ENCODE measurements at regions not wholly inside any gene's neighbourhood (a gene's known extent, or its start where the extent isn't known, plus 50 kb on each side); places are given as distances from the start of the nearest gene placed in this dataset.
"Not testable (repeated sequence)": the region's sequence is repeated elsewhere in the genome, so short reads cannot be mapped to it uniquely, and the experiment has no call there.

DNA sequence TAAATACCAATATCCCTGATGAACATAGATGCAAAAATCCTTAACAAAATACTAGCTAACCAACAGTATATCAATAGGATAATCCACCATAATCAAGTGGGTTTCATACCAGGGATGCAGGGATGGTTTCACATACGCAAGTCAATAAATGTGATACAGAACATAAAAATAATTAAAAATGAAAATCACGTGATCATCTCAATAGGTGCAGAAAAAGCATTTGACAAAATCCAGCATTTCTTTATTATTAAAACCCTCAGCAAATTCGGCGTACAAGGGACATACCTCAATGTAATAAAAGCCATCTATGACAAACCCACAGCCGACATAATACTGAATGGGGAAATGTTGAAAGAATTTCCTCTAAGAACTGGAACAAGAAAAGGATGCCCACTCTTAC, 793.5 kb downstream of the NR4A2 start:
- not testable (repeated sequence) for DNase-seq

DNA sequence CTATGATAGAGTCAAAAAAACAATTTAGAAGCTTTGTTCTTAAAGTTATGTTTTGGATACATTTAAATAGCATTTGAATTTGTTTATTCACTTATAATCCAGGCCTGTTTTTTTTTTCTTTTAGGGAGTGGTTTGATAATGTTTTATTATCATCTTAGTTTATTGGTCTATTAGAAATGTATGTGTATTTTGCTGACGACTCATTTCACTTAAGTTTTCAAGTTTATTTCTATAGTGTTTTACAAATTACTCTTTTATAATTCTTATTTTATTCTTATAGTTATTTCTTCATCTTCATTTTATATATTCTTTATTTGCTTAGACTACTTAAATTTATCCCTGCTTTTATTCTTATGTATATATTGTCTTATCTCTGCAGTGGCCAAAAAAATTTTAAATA, 804.5 kb downstream of the NR4A2 start:
- no peak for DNase-seq

DNA sequence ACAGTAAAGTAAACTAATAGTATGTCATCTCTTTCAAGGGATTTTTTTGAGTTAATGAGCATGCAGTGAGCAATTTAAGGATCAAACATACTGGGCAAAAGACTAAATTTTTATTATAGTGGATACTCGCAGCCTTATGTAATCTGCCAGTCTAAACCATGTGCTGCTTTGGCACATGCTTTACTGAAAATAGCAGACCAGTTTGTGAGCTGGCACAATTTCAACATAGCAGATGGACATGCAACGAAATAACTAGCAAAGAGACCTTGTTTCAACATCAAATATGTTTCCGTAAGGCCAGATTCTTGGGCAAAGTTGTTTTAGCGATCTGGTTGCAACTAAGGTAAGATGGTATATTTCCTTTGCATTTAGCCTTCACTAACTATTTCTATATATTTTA, 807.3 kb downstream of the NR4A2 start:
- DNase-seq, result no peak

DNA sequence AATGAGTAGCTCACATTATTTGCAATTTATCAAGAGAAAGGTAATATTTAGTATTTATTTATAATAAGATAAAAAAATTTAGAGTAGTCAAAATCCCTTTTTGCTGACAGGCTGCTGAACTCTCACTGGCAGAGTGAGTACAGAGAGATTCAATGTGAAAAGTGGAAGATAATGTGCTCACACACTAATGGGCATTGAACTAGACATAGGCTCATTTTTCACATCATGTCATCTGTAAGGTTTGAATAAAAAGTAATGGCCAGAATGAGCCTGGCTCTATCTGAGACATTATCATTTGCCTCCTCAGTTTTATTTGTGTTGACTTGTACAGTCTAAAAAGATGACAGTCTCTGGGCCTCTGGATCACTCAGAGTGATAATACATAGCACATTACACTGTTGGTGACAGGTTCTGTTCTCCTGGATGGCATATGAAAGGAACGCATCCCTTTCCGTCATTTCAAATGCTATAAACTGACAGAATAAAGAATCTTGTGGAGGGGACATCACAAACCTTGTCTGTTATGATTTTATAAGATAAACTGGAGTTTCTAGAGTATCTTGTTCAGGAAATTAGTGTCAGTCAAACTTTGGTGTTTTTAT, 812.9 kb downstream of the NR4A2 start:
- no peak for DNase-seq

DNA sequence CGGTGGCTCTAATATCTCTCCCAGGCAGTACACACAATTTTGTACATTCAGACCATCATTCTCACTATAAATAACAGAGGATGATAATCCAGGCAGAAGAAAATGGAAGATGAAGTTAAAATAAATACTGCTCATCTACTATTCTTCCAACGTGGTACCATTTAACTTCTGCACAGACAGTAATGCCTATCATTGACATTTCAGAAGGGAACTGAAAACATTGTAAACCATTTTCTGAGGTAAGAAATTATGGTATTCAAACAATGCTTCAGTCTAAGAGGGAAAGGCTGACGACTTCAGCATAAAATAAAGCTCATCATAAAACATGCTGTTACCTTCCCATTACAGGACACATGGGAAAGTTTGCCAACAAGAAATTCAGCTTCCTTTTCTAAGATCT, 814.4 kb downstream of the NR4A2 start:
- no peak for DNase-seq

DNA sequence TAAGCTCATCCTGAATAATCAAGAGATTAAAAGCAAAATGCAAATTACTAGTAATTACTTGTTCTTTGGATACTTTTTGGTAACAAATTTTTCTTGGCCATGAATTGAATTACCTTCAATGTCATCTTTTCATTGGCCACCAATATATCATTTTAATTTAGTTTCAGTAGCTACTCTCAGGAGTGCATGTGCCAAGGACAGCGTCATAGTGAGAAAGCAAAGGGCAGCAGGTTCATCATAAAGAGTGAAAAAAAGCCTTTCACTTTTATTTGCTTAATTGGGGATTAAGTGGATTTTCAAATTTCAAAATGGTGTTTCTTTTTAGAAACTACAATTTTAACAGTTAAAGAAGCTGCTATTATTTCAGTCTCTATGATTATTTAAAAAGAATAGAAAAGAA, 815.2 kb downstream of the NR4A2 start:
- no peak for DNase-seq

DNA sequence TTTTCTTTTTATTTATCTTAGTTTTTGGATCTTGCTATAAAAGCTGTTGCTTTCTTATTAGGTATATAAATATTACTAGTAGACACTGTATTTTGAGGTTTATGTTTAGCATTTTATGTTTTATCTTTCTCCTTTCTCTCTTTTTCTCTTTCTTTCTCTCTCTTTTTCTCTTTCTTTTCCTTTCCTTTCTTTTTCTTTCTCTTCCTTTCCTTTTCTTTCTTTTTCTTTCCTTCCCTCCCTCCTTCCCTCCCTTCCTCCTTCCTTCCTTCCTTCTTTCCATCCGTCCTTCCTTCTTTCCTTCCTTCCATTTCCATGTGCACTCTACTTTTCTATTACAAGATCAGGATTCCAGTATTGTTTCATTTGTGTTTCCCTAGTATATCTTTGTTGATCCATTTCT, 814.8 kb downstream of the KCNJ3 start:
- DNase-seq, result no peak

DNA sequence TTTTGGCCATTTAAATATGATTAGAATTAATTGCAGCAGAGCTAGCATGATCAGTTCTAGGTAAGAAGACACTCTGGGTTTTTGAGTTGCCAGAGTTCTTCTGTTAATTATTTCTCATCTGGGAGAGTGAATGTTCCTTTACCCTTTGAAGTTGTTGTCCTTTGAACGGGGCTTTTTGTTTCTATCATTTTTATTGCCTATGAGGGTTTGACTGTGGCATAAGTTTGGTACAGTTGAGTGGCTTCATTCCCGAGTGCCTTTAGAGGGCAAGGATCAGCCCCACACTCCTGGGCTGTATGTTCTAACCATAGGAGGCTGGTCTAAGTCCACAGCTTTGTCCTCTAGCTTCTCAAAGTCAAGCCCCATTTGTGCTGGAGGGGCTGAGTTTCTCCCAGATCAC, 804.3 kb downstream of the KCNJ3 start:
- no peak for DNase-seq

DNA sequence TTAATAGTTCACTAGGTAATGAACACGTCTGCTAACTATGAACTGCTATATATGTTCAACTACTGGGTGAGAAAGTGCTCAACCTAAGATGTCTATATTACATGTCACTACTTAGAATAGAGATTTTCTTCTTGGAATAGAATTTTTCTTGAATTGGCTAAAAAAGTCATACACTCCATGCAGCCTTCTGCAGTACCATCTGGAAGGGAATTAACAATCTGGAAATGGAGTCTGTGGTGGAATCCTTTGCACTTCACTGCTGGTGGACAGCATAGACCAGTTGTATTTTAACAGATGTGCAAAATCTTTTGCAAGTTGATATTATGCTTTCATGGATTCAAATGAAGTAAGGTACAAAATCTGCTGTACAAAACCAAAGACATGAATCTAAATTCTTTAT, 799.6 kb downstream of the KCNJ3 start:
- DNase-seq, result no peak

DNA sequence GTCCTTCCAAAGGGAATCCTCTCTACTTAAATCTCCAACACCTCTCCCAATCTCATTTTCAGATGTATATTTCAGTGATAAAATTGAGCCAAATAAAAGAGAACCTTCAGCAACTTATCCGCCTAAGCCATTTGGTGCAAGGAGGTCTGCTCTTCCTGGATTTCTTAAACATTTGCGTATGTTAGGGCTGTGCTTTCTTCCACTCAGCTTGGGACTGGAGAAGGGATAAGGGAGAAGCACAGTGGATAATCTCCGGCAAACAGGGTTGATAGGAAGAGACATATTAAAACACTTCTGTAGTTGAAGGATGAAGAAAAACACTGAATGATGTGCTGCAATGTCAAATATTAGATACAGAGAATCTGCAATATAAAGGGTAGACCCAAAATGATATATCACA, 796.2 kb downstream of the KCNJ3 start:
- no peak for DNase-seq

DNA sequence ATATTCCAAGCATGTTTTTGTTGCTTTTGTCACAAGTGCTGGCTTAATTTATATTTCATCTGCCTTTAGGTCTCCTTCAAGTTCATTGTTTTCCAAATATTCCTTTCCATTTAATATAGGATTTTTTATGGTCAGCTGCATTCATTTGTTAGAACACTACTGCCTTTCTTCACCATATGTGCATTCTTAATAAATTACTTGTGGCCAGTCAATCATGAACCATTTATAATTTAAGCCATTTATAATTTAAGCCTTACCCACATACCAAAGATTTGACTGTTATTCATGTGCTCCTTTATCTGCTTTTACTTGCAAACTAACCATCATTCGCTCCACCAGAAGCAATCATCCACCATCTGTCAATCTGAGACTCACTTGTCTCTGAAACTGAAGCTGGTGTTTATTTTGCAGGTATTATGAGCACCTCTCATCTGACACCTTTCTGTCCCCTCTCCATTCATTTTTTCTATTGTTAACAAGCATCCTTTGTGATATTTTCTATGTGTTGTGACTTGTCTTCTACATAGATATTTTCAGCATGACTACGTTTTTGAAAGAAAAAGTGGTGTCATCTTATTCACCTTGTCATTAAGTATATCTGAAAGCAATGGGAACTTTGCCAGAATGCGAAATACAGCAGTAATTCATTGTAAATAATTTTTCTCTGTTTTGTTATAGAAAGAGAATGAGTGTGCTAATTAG, 786.8 kb downstream of the KCNJ3 start:
- no peak for DNase-seq

DNA sequence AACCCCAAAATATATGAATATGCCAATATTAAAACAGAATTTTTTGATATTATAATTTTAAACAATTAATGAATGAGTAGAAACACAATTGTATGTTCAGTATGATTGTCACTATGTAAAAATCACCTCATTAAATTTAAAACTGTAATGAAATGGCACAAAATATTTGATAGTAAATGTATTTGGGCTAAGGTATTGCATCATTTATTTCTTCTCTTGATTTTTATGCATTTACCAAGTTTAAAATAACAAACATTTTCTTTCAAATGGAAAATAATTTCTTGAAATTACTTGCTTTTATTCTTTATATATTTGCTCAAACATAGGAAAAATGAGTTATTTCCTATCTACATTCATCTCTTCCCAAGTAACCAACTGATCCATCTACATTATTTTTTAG, 782.6 kb downstream of the KCNJ3 start:
- no peak for DNase-seq

DNA sequence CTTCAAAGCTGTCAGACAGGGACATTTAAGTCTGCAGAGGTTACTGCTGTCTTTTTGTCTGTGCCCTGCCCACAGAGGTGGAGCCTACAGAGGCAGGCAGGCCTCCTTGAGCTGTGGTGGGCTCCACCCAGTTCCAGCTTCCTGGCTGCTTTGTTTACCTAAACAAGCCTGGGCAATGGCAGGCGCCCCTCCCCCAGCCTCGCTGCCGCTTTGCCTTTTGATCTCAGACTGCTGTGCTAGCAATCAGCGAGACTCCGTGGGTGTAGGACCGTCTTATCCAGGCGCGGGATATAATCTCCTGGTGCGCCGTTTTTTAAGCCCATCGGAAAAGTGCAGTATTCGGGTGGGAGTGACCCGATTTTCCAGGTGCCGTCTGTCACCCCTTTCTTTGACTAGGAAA, 773.5 kb downstream of the KCNJ3 start:
- not testable (repeated sequence) for DNase-seq

DNA sequence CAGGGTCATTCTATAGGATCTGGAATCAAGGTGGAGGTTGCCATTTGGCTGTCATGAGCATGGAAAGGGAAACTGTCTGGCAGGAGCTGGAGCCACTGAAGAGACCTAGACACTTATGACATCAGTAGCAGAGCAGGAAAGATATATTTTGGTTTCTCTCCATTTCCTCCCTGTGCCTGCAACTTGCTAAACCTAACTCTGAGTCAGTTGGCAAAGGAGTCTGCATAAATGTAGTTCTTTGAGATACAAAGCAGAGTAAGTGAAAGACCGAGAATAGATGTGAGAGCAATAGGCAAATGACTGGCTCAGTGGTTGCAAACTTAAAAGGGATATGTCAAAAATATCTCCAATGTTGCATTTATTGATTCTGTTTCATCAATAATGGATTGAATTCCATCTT, 757.7 kb downstream of the KCNJ3 start:
- DNase-seq, result no peak

DNA sequence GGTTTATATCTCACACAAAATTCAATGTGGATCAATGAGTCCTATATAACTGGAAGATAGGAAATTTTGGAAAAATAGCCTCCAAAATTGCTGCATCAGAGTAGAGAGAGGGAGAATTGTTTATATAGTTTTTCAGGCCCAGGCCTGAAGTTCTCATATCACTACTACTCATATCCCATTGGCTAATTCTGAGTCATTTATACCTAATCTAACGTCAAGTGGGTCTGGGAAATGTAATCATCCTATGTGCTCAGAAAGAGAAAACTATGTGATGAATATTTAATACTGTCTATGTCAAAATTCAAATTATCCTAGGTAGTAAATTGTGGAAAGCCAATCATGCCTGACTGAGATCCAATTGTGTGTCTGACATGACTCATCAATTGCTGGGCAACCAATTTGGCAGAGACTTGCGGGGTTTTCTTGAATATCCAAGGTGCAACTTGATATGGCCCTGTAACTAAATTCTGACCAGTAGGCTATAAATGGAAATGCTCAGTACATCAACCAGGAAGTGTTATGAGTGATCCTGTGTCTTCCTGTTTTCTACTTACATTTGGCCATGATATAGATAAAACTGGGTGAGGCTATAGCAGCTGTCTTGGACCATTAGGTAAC, 744.4 kb downstream of the KCNJ3 start:
- no peak for DNase-seq

DNA sequence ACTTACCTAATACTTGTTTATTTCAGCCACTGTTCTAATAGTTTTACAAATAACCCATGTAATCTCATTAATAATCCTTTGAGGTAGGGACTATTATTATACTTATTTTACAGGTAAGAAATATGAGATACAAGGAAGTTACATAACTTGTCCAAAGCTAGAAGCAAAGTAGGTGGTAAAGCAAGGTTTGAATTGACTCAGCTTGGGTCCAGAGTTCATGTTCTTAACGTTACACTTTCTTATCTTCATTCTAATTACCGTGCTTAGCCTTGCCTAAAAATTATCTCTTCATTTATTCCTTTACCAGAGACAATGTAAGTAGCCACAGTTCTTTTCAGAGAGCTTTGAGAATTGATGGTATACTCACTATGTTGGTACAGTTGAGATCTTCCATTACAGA, 743.6 kb downstream of the KCNJ3 start:
- DNase-seq, result no peak

DNA sequence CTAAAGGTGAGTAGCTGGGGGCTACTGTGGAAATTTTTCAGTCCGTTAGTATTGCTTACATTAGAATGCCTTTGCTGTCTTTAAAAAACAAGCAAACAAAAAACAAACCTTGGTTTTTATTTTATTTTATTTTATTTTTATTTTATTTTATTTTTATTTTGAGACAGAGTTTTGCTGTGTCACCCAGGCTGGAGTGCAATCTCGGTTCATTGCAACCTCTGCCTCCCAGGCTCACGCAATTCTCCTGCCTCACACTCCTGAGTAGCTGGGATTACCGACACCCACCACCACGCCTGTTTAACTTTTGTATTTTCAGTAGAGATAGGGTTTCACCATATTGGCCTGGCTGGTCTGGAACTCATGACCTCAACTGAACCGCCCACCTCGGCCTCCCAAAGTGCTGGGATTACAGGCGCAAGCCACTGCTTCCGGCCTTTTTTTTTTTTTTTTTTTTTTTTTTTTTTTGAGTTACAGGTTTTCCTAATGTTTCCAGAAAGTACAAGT, 732.6 kb downstream of the KCNJ3 start:
- no peak for DNase-seq

DNA sequence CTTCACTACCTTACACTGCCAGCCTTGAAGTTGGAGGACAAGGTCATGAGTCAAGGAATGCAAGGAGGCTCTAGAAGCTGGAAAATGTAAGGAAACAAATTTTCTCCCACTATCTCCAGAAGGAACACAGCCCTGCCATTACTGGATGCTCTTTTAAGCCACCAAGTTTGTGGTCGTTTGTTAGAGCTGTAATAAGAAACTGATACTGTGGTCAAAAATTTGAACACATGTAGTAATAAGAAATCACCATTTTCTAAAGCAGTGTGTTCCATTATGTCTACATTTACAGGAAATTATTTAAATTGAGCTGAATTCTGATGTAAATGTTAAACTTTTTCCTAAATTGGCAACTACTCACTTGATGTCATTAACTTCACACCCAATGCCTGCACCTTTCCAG, 729.0 kb downstream of the KCNJ3 start:
- DNase-seq, result no peak

DNA sequence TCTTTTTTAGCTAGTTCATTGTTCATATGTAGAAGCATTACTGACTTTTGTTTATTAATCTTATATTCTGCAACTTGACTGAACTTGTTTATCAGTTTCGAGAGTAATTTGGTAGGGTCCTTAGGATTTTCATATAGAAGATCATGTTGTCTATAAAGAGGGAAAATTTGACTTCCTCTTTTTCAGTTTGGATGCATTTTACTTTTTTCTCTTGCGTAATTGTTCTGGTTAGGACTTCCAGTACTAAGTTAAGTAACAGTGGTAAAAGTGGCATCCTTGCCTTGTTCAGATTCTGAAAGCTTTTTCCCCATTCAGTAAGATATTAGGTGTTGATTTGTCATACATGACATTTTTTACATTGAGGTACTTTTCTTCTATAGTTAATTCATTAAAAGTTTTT, 726.0 kb downstream of the KCNJ3 start:
- no peak for DNase-seq

DNA sequence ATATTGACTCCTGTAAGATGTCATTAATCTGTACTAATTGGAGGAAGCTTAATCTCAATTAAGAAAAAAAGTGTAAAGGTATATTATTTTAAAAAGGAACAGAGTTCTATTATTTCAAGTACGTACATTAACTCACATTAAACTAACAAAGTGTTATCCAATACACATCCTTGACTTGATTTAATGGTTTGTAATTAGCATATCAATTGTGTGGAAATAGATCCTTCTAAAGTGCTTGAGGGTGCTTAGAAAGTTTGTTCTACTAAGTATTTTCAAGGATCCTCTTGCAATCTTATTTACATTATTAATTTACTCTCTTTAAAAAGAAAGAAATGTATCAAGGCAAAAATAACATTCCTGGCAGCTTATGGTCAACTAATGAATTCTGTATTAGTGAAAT, 720.3 kb downstream of the KCNJ3 start:
- DNase-seq, result no peak

DNA sequence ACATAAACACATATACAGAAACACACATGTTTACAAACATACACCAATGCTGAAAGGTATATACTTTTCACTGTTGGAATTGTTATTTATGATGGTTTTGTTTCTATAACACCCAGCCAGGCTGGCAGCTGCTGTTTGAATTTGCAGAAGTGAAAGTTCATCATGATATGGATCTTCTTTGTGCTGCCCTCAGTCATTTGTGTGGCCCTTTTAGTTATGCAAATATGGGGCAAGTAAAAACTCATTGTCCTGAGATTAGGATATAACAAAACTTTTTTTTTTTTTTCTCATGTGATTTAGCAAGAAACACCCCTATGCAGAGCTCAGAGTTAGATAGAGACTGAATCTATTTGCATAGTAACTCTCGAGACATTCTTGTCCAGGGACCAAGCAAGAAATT, 714.1 kb downstream of the KCNJ3 start:
- DNase-seq, result no peak

DNA sequence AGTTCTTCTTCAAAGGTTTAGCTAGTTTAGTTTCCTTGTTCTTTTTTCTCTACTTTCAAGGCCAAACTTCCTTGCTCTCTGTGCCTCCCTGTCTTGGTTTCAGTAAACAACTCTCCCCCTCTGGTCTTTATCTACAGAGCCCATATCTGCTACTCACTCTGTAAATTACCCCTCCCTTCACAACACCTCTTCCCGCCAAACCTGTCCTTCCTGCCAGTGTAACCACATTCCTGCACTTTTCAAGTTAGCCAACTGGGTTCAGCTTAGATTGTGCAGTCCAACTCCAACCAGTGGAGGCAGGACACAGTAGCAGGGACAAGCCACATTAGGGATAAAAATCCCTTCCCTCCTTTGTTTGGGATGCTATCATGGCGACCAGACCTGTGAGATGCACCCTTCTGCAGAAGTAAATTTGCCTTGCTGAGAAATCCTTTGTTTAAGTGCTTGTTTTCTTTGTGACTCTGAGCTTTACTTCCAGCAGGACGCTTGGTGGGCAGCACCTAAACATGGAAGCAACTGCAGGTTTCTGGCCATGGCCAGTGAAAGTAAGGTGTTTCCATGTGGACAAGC, 706.0 kb downstream of the KCNJ3 start:
- DNase-seq, result no peak

DNA sequence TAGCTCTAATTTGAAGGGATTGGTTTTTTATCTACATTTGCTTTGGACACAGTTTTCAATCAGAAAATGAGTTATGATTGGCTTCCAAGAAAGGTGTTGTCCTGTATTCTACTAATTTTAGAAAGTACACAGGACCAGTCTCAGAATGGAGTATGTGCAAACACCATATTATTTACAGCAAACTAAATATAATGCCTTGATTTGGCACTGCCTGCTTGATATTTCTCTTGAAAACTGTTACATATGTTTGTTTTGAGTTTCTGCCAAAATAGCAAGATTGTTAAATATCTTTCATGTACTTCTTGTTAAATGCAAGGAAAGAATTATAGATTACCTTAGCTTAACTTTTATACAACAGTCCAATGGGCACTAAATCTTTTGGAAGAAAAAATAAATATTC, 694.9 kb downstream of the KCNJ3 start:
- DNase-seq, result no peak
